GM18505 (cell line): ENCODE measurements at regions not wholly inside any gene's neighbourhood (a gene's known extent, or its start where the extent isn't known, plus 50 kb on each side); places are given as distances from the start of the nearest gene placed in this dataset.

Experiments
- ATAC-seq: cut with Tn5 transposase; IDR thresholded peaks from one replicate; pipeline ENCODE4 v1.9.1; 2021; ENCODE audit not compliant: unreplicated experiment
- POLR2A ChIP-seq: IDR thresholded peaks from 4 replicates; pipeline ENCODE4 v1.6.1; 2011; ENCODE audit warnings: borderline replicate concordance; ENCODE audit not compliant: insufficient read depth, insufficient read length; ENCODE audit errors: extremely low read depth

GRCh38 chr9:99305820-99306811 is 84.0 kb downstream of the SEC61B start:
- ATAC-seq: no peak
- no peak for TF ChIP-seq POLR2A

DNA sequence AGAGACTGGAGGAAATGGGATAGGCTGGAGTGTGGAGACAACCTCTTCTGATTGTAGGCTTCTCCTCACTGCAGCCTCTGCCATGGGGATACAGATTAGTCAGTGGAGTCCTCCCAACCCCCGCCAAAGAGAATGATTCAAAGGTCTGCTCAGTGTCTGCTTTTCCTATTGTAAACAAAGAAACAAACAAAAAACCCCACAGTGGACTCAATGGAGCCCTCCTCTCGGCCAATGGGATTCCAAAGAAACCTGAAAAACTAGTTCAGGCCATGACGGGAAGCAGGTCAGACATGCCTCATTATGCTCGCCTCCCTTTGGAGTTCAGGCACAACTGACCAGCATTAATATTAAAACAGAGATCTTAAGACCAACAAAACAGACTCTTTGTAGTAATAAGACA is 85.8 kb downstream of the SEC61B start:
- TF ChIP-seq POLR2A: no peak
- ATAC-seq: no peak

DNA sequence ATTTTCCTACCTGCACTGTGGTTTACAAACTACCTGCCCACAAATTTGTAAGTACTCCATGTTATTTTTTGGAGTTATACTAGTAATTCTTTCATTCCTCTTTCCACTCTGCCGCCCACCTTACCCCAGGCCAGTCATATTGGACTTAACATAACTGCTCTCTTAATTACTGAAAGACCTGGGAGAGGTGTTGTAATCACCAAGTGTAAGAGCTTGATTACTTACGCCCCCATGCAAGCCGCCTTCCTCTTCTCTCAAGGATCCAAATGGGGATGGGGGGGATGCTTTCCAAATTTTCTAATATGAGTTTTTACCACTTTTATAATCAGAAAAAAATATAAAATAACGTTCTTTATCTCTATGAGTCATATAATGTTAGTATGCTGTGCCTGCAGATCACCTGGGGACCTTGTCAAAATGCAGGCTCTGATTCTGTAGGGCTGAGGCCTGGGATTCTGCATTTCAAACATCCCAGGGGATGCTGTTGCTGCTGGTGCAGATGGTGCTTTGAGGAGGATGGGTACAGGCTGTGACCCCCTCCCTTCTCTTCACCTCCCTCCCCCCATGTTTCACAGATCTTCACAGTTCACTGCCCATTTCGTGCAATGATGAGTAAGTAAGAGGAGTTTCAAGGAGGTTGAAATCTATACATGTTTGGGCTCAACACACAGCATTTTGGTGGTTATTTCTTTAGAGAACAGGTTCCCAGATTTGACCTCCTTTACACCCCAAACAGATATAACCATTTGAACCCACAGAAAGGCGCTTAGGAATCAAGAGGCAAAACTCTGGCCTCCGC is 87.3 kb downstream of the SEC61B start:
- no peak for ATAC-seq
- TF ChIP-seq POLR2A: no peak

DNA sequence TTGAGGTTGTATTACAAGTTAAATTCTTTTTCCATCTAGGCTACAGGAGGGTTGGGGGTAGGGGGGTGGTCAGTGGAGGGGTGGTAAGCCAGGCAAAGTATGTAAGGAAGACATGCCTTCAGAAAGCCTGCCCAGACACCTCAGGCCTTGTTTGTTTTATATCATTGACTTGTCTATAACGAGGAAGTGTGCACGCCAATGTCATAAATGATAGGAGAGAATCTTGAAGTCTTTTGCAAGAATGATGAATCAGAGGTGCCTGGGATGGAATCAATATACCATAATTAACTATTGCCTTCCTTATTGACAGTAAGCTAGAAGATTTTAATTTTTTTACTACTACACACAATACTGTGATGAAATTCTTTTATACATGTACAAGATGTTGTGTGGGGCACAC is 90.7 kb downstream of the SEC61B start:
- TF ChIP-seq POLR2A: no peak
- no peak for ATAC-seq

DNA sequence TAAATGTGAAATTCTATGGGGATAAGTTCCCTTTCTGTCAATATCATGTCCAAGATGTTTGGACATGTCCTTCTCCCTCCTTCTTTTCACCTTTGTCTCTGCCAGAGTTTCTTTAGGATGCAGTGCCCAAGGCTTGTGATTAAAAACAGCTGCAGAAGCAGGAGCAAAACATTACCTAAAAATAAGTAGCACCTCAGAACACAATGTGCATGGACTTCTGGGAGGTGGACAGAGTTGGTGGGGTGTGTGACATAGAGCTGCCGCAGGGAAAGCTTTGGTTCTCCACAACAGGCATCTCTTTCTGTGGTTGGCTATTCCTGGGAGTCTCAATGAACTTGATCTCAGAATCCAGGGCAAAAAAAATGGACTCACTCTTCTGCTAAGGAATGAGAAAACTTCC is 97.0 kb downstream of the SEC61B start:
- TF ChIP-seq POLR2A: no peak
- ATAC-seq: no peak

DNA sequence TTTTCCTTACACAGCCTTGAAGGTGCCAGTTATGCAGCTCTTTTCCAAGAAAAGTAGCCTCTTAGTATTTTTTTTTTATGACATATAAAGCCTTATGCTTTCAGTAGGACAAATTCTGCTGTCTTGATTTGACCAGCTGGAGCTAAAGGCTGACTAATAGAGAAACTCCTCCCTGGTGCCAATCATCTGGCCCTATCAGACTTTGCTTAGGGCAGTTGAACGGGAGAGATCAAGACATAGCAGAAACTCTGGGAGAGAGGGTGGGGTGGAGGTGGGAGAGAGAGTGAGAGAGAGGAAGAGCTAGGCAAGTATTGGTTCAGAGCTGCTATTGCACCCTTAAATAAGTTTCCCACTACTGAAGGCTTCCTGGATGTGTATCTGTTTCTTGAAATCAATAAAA is 100.2 kb downstream of the SEC61B start:
- no peak for TF ChIP-seq POLR2A
- no peak for ATAC-seq

GRCh38 chr9:99326112-99326916 is 104.2 kb downstream of the SEC61B start:
- no peak for ATAC-seq

GRCh38 chr9:99326917-99327189 is 104.8 kb downstream of the SEC61B start:
- ATAC-seq: no peak
- TF ChIP-seq POLR2A: no peak

More at GRCh38 chr9:99326112-99326916, 104.2 kb downstream of the SEC61B start:
- TF ChIP-seq POLR2A: no peak

- no peak for ATAC-seq
- TF ChIP-seq POLR2A: no peak
These were observed 105.6 kb downstream of the SEC61B start for GRCh38 chr9:99327667-99328066.

DNA sequence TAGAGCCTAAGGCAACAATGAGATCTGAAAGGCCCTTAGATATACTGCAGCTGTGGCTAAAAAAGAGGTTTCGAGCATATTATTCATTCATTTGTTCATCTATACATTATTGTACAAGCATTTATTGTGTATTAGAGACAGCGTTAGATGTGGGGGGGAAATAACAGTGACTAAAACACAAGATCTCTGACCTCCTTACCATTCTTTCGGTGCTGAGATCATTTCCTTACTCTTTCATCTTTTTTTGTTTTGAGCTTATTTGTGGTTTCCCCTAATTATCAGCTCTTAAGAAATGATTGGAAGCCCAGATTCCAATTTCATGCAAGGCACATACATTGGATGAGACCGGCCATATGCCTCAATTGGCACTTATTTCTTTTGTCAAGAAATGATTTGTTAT is 113.2 kb downstream of the SEC61B start:
- ATAC-seq: no peak
- no peak for TF ChIP-seq POLR2A

DNA sequence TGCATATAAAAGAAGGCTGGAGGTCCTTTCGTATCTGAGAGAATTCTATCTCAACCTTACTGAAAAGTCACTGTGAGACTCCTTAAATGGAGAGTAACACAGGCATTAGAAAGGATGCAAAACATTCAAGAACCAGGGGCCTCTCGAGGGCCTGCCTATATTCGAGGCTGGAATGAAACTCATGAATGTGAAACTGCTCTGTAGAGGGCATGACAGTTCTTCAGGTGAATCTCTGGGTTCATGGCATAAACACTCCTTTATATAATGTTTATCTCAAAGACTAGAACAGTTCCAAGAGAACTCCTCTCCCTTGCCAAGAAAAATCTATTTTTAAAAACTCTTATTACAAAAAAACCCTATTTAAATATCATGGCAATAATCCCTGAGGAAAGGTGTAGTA is 113.9 kb downstream of the SEC61B start:
- TF ChIP-seq POLR2A: no peak
- no peak for ATAC-seq

DNA sequence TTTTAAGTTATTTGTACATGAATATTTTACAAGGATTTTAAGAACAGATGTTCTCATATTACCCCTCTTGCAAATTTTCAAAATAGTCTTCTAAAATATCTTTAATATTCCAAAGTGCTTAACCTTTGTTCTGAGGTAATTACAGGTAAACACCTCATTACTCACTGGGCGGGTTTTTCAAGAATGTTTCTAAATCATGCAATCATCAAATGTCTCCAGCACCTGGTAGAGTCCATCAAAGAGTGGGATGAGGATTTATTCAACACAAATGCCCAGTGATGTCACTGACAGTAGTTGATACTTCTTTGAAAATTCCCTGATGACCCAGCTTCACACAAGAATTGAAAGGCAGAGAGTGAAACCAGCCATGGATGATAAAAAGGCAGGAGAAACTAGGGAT is 114.4 kb downstream of the SEC61B start:
- ATAC-seq: no peak
- TF ChIP-seq POLR2A: no peak

- no peak for ATAC-seq
- no peak for TF ChIP-seq POLR2A
These were observed 118.2 kb downstream of the SEC61B start for GRCh38 chr9:99340281-99340680.
